HCT116 (cell line): ENCODE measurements at regions not wholly inside any gene's neighbourhood (a gene's known extent, or its start where the extent isn't known, plus 50 kb on each side); places are given as distances from the start of the nearest gene placed in this dataset.

Experiments used
- ATAC-seq: fragments of 200-7000 bp; cut with Tn5 transposase; 2 replicates; pipeline ENCODE4 v1.9.1; 2020; ENCODE audit warnings: mild to moderate bottlenecking, moderate library complexity
- BruUV-seq: library from RNA; stranded (reverse); fragments of 400-500 nt; replicated peaks from 2 replicates; lab custom pipeline; 2021; lab: Mats Ljungman, UMichigan
- CTCF ChIA-PET: fragments of 300-600 bp; sonication (Branson Sonifier 250); formaldehyde crosslinking; loops from one replicate; lab custom pipeline; 2021; ENCODE audit warnings: antibody characterized with exemption; lab: Charles Lee
- POLR2A ChIA-PET: fragments of 300-600, 350-600 bp; sonication (Branson Sonifier 250); formaldehyde crosslinking; loops from one replicate; lab custom pipeline; 2021; ENCODE audit warnings: antibody characterized with exemption; lab: Charles Lee
- RAD21 ChIA-PET, 2 experiments: fragments of 300-600 bp; sonication (Branson Sonifier 250); formaldehyde crosslinking; loops; one replicate each; lab custom pipeline; 2023; ENCODE audit warnings: low total read pairs in 2 of 2; ENCODE audit not compliant: uncharacterized antibody in 2 of 2, unreplicated experiment in 2 of 2, low non-redundant PET in 1 of 2; lab: Charles Lee
- DNase-seq: peaks from one replicate; pipeline ENCODE4 v3.0.0-alpha.2; 2010; ENCODE audit warnings: low read depth, low spot score
- H2AFZ ChIP-seq: fragments of 200-600 bp; shearing (Covaris generic), sonication (generic); 2 replicates; pipeline ENCODE4 v1.6.1; 2017; ENCODE audit warnings: low read depth, mixed run types, mixed read lengths, antibody characterized with exemption, low read length; ENCODE audit not compliant: poor library complexity, severe bottlenecking
- H3K27ac ChIP-seq: 2 replicates; pipeline ENCODE4 v1.5.1; 2012; ENCODE audit warnings: low read depth, low read length
- H3K27me3 ChIP-seq: fragments of 200-600 bp; sonication (generic); 2 replicates; pipeline ENCODE4 v1.6.1; 2016; ENCODE audit warnings: mixed run types, low read length, mixed read lengths; ENCODE audit not compliant: insufficient read depth
- H3K36me3 ChIP-seq, 2 experiments: fragments of 200-500 bp in 1 of 2; fragments of 200-600 bp in 1 of 2; sonication (Bioruptor generic) in 1 of 2; sonication (generic) in 1 of 2; 2 replicates each; pipeline versions ENCODE4 v1.5.1 to v1.6.1; 2014 to 2016; ENCODE audit warnings: low read length in 2 of 2, inconsistent platforms in 1 of 2, mixed read lengths in 1 of 2, mixed run types in 1 of 2; ENCODE audit not compliant: insufficient read depth in 2 of 2, control insufficient read depth in 1 of 2
- H3K4me1 ChIP-seq, 2 experiments: fragments of 200-600 bp in 1 of 2; sonication (generic) in 1 of 2; 2 replicates each; pipeline versions ENCODE4 v1.5.1 to v1.6.1; 2012 to 2017; ENCODE audit warnings: low read length in 2 of 2, inconsistent platforms in 1 of 2, mild to moderate bottlenecking in 1 of 2, mixed read lengths in 1 of 2, mixed run types in 1 of 2, moderate library complexity in 1 of 2; ENCODE audit not compliant: insufficient read depth in 2 of 2, control insufficient read depth in 1 of 2
- H3K4me2 ChIP-seq: fragments of 200-600 bp; sonication (generic); 2 replicates; pipeline ENCODE4 v1.6.1; 2017; ENCODE audit warnings: mixed run types, low read length, mixed read lengths
- H3K4me3 ChIP-seq, 2 experiments: fragments of 200-600 bp in 1 of 2; sonication (generic) in 1 of 2; replicated peaks in 1 of 2; 2 replicates each; pipeline ENCODE4 v1.5.1; 2011 to 2016; ENCODE audit warnings: low read length in 2 of 2, control low read depth in 1 of 2, low read depth in 1 of 2, mild to moderate bottlenecking in 1 of 2, mixed read lengths in 1 of 2, mixed run types in 1 of 2
- H3K79me2 ChIP-seq: fragments of 200-600 bp; sonication (generic); 2 replicates; pipeline ENCODE4 v1.6.1; 2017; ENCODE audit warnings: mild to moderate bottlenecking, mixed run types, low read length, moderate library complexity, mixed read lengths; ENCODE audit not compliant: insufficient read depth
- H3K9ac ChIP-seq: fragments of 200-600 bp; sonication (generic); 2 replicates; pipeline ENCODE4 v1.6.1; 2016; ENCODE audit warnings: low read length, mixed read lengths
- H3K9me2 ChIP-seq: fragments of 200-600 bp; sonication (generic), shearing (Covaris generic); 2 replicates; pipeline ENCODE4 v1.6.1; 2017; ENCODE audit warnings: mixed run types, mild to moderate bottlenecking, moderate library complexity; ENCODE audit not compliant: insufficient read depth
- H3K9me3 ChIP-seq, 2 experiments: fragments of 200-500 bp in 1 of 2; fragments of 200-600 bp in 1 of 2; sonication (Bioruptor generic) in 1 of 2; sonication (generic) in 1 of 2; 2 replicates each; pipeline ENCODE4 v1.6.1; 2014 to 2017; ENCODE audit warnings: low read length in 2 of 2, mixed read lengths in 2 of 2, inconsistent platforms in 1 of 2, low read depth in 1 of 2, mild to moderate bottlenecking in 1 of 2, mixed run types in 1 of 2, moderate library complexity in 1 of 2; ENCODE audit not compliant: control insufficient read depth in 1 of 2, insufficient read depth in 1 of 2
- H4K20me1 ChIP-seq: fragments of 200-600 bp; sonication (generic), shearing (Covaris generic); 2 replicates; pipeline ENCODE4 v1.6.1; 2017; ENCODE audit warnings: mixed run types, mild to moderate bottlenecking, moderate library complexity; ENCODE audit not compliant: insufficient read depth
- ATF3 ChIP-seq: IDR thresholded peaks from 2 replicates; pipeline ENCODE4 v1.6.1; 2012
- CTCF ChIP-seq, 3 experiments: fragments of 200-600 bp in 1 of 3; sonication (generic) in 1 of 3; IDR thresholded peaks in 2 of 3; conservative IDR thresholded peaks in 1 of 3; 2 replicates each; pipeline ENCODE4 v1.5.1; 2012 to 2017; ENCODE audit warnings: low read depth in 2 of 3, low read length in 2 of 3, antibody characterized with exemption in 1 of 3, borderline replicate concordance in 1 of 3, control low read depth in 1 of 3, mild to moderate bottlenecking in 1 of 3, mixed read lengths in 1 of 3, mixed run types in 1 of 3, moderate library complexity in 1 of 3; ENCODE audit not compliant: insufficient read depth in 1 of 3
- ELF1 ChIP-seq: IDR thresholded peaks from 2 replicates; pipeline ENCODE4 v1.6.1; 2012; ENCODE audit warnings: low read depth, borderline replicate concordance
- EZH2 ChIP-seq: fragments of 200-600 bp; sonication (generic); IDR thresholded peaks from 2 replicates; pipeline ENCODE4 v1.6.1; 2017; ENCODE audit warnings: antibody characterized with exemption, mixed run types
- EZH2phosphoT487 ChIP-seq: fragments of 200-600 bp; IDR thresholded peaks from 2 replicates; pipeline ENCODE4 v1.6.1; 2018; ENCODE audit warnings: antibody characterized with exemption, borderline replicate concordance
- FOSL1 ChIP-seq: IDR thresholded peaks from 2 replicates; pipeline ENCODE4 v1.6.1; 2012; ENCODE audit warnings: low read depth
- MAX ChIP-seq: IDR thresholded peaks from 2 replicates; pipeline ENCODE4 v1.6.1; 2012
- RAD21 ChIP-seq: IDR thresholded peaks from 2 replicates; pipeline ENCODE4 v1.6.1; 2012; ENCODE audit warnings: low read depth, mild to moderate bottlenecking
- REST ChIP-seq: IDR thresholded peaks from 2 replicates; pipeline ENCODE4 v1.6.1; 2012; ENCODE audit warnings: low read depth
- SP1 ChIP-seq: IDR thresholded peaks from 2 replicates; pipeline ENCODE4 v1.6.1; 2012; ENCODE audit warnings: low read depth
- TCF7L2 ChIP-seq: IDR thresholded peaks from 2 replicates; pipeline ENCODE4 v1.7.0; 2011; ENCODE audit warnings: borderline replicate concordance, inconsistent platforms; ENCODE audit not compliant: insufficient read depth, insufficient read length; ENCODE audit errors: extremely low read depth
- YY1 ChIP-seq: IDR thresholded peaks from 2 replicates; pipeline ENCODE4 v1.6.1; 2011; ENCODE audit warnings: low read length, low read depth, moderate library complexity, mild to moderate bottlenecking; ENCODE audit not compliant: insufficient replicate concordance; ENCODE audit errors: extremely low read depth
- intact Hi-C: fragments of 100-400 bp; cut with micrococcal nuclease; formaldehyde crosslinking; loops from 2 replicates; pipeline ENCODE4 v1.10.0; 2022

GRCh38 chr10:111151595-111152307 lies 74.9 kb downstream of the ADRA2A start:
- Histone ChIP-seq H3K4me2 (no peak overlapping the region), H3K4me3 (no peak overlapping the region), H3K9ac (no peak overlapping the region), H3K27me3 (peaks cover 85% of the 10 kb centered on the region), H4K20me1 (no peaks in the 10 kb centered on the region), H3K27ac (no peak overlapping the region), H3K9me2 (no peaks in the 10 kb centered on the region), H3K36me3 (no peaks in the 10 kb centered on the region), H3K9me3 (no peaks in the 10 kb centered on the region), H2AFZ (no peak overlapping the region), H3K79me2 (no peaks in the 10 kb centered on the region), H3K4me1 (no peaks in the 10 kb centered on the region)
- BruUV-seq: no TSS peak
- POLR2A ChIA-PET: no interaction called here
- CTCF ChIA-PET: no interaction called here
- DNase-seq (no peak), ATAC-seq (0 out of 2 replicates have a peak, but pooled peaks have one; percentile 32)
- intact Hi-C loops: no loop called here
- TF ChIP-seq MAX (no peak), YY1 (no peak), EZH2 (0 out of 2 replicates have a peak, but pooled peaks have one; percentile 28)
- RAD21 ChIA-PET: no interaction called here

GRCh38 chr10:111156754-111157153 lies 79.9 kb downstream of the ADRA2A start:
- no peaks in the 10 kb centered on the region for H3K9me2 ChIP-seq
- H2AFZ ChIP-seq: no peak overlapping the region
- no peak overlapping the region for H3K9ac ChIP-seq
- ChIA-PET RAD21 (interaction anchor here in 1 of 2 experiments (0.5 kb wide), 1 partner anchor 81 kb away, joined by 3 read pairs; no protein-coding TSS in a partner anchor), CTCF (no interaction called here), POLR2A (no interaction called here)
- H3K4me3 ChIP-seq: no peak overlapping the region
- DNase-seq (no peak), ATAC-seq (no peak)
- no peak overlapping the region for H3K27ac ChIP-seq
- TF ChIP-seq FOSL1: no peak
- no peak for TF ChIP-seq CTCF (IDR thresholded peaks at IDR 0.05 in 2 of 3, conservative IDR thresholded peaks at IDR 0.05 in 1 of 3; ENCODE audit: borderline replicate concordance in 1 of 3, insufficient read depth in 1 of 3, low read depth in 2 of 3, low read length in 2 of 3)
- no peak for TF ChIP-seq EZH2
- TF ChIP-seq ELF1: no peak
- TF ChIP-seq RAD21: no peak
- no peak for TF ChIP-seq REST
- no peak for TF ChIP-seq TCF7L2
- TF ChIP-seq SP1: no peak
- TF ChIP-seq ATF3: no peak
- no peak for TF ChIP-seq EZH2phosphoT487
- no peaks in the 10 kb centered on the region for H3K36me3 ChIP-seq
- no peaks in the 10 kb centered on the region for H3K9me3 ChIP-seq
- intact Hi-C loops: no loop called here
- BruUV-seq: no TSS peak
- H3K4me1 ChIP-seq: no peaks in the 10 kb centered on the region
- no peak overlapping the region for H3K4me2 ChIP-seq
- no peaks in the 10 kb centered on the region for H4K20me1 ChIP-seq
- H3K27me3 ChIP-seq: peaks cover 68% of the 10 kb centered on the region
- no peaks in the 10 kb centered on the region for H3K79me2 ChIP-seq
